HG02970 (cell line): ENCODE measurements at regions not wholly inside any gene's neighbourhood (a gene's known extent, or its start where the extent isn't known, plus 50 kb on each side); places are given as distances from the start of the nearest gene placed in this dataset.
"Not testable (repeated sequence)": the region's sequence is repeated elsewhere in the genome, so short reads cannot be mapped to it uniquely, and the experiment has no call there.

Experiments used
- ATAC-seq: cut with Tn5 transposase; IDR thresholded peaks from one replicate; pipeline ENCODE4 v1.9.1; 2021; ENCODE audit warnings: mild to moderate bottlenecking, moderate library complexity, moderate number of reproducible peaks; ENCODE audit not compliant: unreplicated experiment, low FRiP score

GRCh38 chr12:127450826-127451225 lies 816.1 kb upstream of the TMEM132C start:
- ATAC-seq = no peak

GRCh38 chr12:127455347-127456265 lies 811.4 kb upstream of the TMEM132C start:
- no peak for ATAC-seq

GRCh38 chr12:127457726-127458125 lies 809.2 kb upstream of the TMEM132C start:
- ATAC-seq = no peak

- ATAC-seq = no peak
Observed at GRCh38 chr12:127459166-127459565, 807.8 kb upstream of the TMEM132C start.

- no peak for ATAC-seq
Observed at GRCh38 chr12:127459687-127460086, 807.3 kb upstream of the TMEM132C start.

- ATAC-seq = no peak
Observed at GRCh38 chr12:127463237-127463636, 803.7 kb upstream of the TMEM132C start.

GRCh38 chr12:127469331-127469730 lies 797.6 kb upstream of the TMEM132C start:
- no peak for ATAC-seq

- ATAC-seq = no peak
Observed at GRCh38 chr12:127473766-127474165, 793.2 kb upstream of the TMEM132C start.

GRCh38 chr12:127479256-127479655 lies 787.7 kb upstream of the TMEM132C start:
- no peak for ATAC-seq

- no peak for ATAC-seq
Observed at GRCh38 chr12:127480775-127481314, 786.1 kb upstream of the TMEM132C start.

GRCh38 chr12:127482950-127483349 lies 784.0 kb upstream of the TMEM132C start:
- no peak for ATAC-seq

- no peak for ATAC-seq
Observed at GRCh38 chr12:127485528-127485927, 781.4 kb upstream of the TMEM132C start.

- ATAC-seq = no peak
Observed at GRCh38 chr12:127487031-127487430, 779.9 kb upstream of the TMEM132C start.

GRCh38 chr12:127489061-127489460 lies 777.9 kb upstream of the TMEM132C start:
- no peak for ATAC-seq

- no peak for ATAC-seq
Observed at GRCh38 chr12:127494961-127495915, 771.7 kb upstream of the TMEM132C start.

- ATAC-seq = no peak
Observed at GRCh38 chr12:127496255-127496654, 770.7 kb upstream of the TMEM132C start.

- no peak for ATAC-seq
Observed at GRCh38 chr12:127500512-127501035, 766.4 kb upstream of the TMEM132C start.

- no peak for ATAC-seq
Observed at GRCh38 chr12:127501916-127502315, 765.1 kb upstream of the TMEM132C start.

GRCh38 chr12:127503246-127503645 lies 763.7 kb upstream of the TMEM132C start:
- no peak for ATAC-seq

GRCh38 chr12:127503996-127504395 lies 763.0 kb upstream of the TMEM132C start:
- ATAC-seq = not testable (repeated sequence)

GRCh38 chr12:127504874-127505273 lies 762.1 kb upstream of the TMEM132C start:
- no peak for ATAC-seq
